Chondrocyte (in vitro differentiated cells): ENCODE measurements at regions not wholly inside any gene's neighbourhood (a gene's known extent, or its start where the extent isn't known, plus 50 kb on each side); places are given as distances from the start of the nearest gene placed in this dataset.

Experiments used
- DNase-seq: peaks from one replicate; pipeline ENCODE4 v3.0.0; 2021; ENCODE audit warnings: mixed read lengths, low spot score
- H3K27ac Mint-ChIP-seq: one replicate; pipeline ENCODE4 v1.8.0; 2021; ENCODE audit warnings: mild to moderate bottlenecking, moderate library complexity, mixed read lengths; ENCODE audit not compliant: unreplicated experiment
- H3K27me3 Mint-ChIP-seq: 2 replicates; pipeline ENCODE4 v1.8.0; 2021; ENCODE audit warnings: low read depth, mixed read lengths
- H3K36me3 Mint-ChIP-seq: 2 replicates; pipeline ENCODE4 v1.8.0; 2021; ENCODE audit warnings: low read depth, mixed read lengths
- H3K4me1 Mint-ChIP-seq: 2 replicates; pipeline ENCODE4 v1.8.0; 2021; ENCODE audit warnings: low read depth, mild to moderate bottlenecking, mixed read lengths
- H3K4me3 Mint-ChIP-seq: one replicate; pipeline ENCODE4 v1.8.0; 2021; ENCODE audit warnings: mild to moderate bottlenecking, moderate library complexity, mixed read lengths; ENCODE audit not compliant: unreplicated experiment
- H3K9me3 Mint-ChIP-seq: 2 replicates; pipeline ENCODE4 v1.8.0; 2021; ENCODE audit warnings: low read depth, mixed read lengths
- CTCF ChIP-seq: fragments of 200-600 bp; sonication (generic); IDR thresholded peaks from 2 replicates; pipeline ENCODE4 v1.5.0; 2021; ENCODE audit warnings: antibody characterized with exemption, mild to moderate bottlenecking, moderate library complexity

DNA sequence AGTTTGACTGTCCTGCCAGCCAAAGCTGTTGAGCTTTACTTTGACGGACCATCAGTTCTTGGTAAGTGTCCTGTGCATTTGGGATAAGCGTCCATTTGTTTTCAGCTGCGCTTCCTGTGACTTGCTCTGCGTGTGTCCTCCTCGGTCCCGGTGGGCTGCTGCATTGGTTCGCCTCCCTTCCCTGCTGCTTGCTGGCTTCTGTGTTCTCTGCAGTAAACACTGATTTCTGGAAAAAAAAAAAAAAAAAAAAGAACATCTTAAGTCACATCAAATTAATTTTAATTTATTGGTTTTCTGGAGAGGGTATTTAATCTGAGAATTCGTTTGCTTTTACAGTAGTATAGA is 264.1 kb downstream of the SEC23A start:
- Mint-ChIP-seq H3K27me3 (peaks cover 4% of the 10 kb centered on the region), H3K4me3 (no peak overlapping the region), H3K9me3 (no peaks in the 10 kb centered on the region), H3K36me3 (no peaks in the 10 kb centered on the region), H3K4me1 (no peaks in the 10 kb centered on the region), H3K27ac (no peak overlapping the region)
- DNase-seq, result no peak
- no peak for TF ChIP-seq CTCF

- no peak overlapping the region for H3K27ac Mint-ChIP-seq
- H3K9me3 Mint-ChIP-seq, result no peaks in the 10 kb centered on the region
- H3K4me1 Mint-ChIP-seq, result no peaks in the 10 kb centered on the region
- H3K4me3 Mint-ChIP-seq, result no peak overlapping the region
- no peaks in the 10 kb centered on the region for H3K36me3 Mint-ChIP-seq
- DNase-seq, result no peak
- TF ChIP-seq CTCF, result no peak
- H3K27me3 Mint-ChIP-seq, result peaks cover 4% of the 10 kb centered on the region
These were observed 264.7 kb downstream of the SEC23A start for GRCh38 chr14:38838049-38838978.

- Mint-ChIP-seq H3K36me3 (no peaks in the 10 kb centered on the region), H3K4me1 (no peaks in the 10 kb centered on the region), H3K27ac (no peak overlapping the region), H3K4me3 (no peak overlapping the region), H3K27me3 (peaks cover 5% of the 10 kb centered on the region), H3K9me3 (no peaks in the 10 kb centered on the region)
- DNase-seq, result no peak
- TF ChIP-seq CTCF, result no peak
These were observed 265.5 kb downstream of the SEC23A start for GRCh38 chr14:38837343-38838048.

GRCh38 chr14:38836539-38836938 is 266.5 kb downstream of the SEC23A start:
- H3K36me3 Mint-ChIP-seq, result no peaks in the 10 kb centered on the region
- H3K27ac Mint-ChIP-seq, result no peak overlapping the region
- no peak overlapping the region for H3K4me3 Mint-ChIP-seq
- H3K4me1 Mint-ChIP-seq, result no peaks in the 10 kb centered on the region
- TF ChIP-seq CTCF, result no peak
- H3K27me3 Mint-ChIP-seq, result peaks cover 7% of the 10 kb centered on the region
- no peak for DNase-seq
- H3K9me3 Mint-ChIP-seq, result no peaks in the 10 kb centered on the region

DNA sequence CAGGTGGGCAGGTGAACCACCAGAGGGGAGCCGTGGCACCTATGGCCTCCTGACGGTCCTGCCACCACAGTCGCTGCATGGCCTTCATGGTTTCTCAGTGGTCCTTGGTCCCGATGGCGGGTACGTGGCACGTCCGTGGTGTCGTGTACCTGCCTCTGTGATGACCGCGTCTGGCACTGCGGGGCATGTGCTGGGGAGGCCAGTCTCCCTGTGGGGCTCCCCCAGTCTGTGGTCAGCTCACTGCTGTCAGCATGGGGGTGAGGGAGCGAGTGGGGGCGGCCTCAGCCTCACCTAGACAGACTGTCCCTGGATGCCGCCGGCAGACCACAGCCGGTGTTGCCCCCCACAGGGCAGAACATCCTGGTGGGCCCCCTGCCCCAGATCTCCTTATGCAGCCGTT is 267.2 kb downstream of the SEC23A start:
- peaks cover 7% of the 10 kb centered on the region for H3K27me3 Mint-ChIP-seq
- H3K4me3 Mint-ChIP-seq, result no peak overlapping the region
- H3K4me1 Mint-ChIP-seq, result no peaks in the 10 kb centered on the region
- no peak for TF ChIP-seq CTCF
- DNase-seq, result peak; percentile 82
- no peak overlapping the region for H3K27ac Mint-ChIP-seq
- no peaks in the 10 kb centered on the region for H3K9me3 Mint-ChIP-seq
- no peaks in the 10 kb centered on the region for H3K36me3 Mint-ChIP-seq
